ENCODE measurements at regions not wholly inside any gene's neighbourhood (a gene's known extent, or its start where the extent isn't known, plus 50 kb on each side); places are given as distances from the start of the nearest gene placed in this dataset.

GRCh38 chr16:87229230-87230188, 87.7 kb downstream of the C16orf95 start:
- intact Hi-C loops (cut with micrococcal nuclease; ENCODE audit: unreplicated experiment): no loop called here

GRCh38 chr16:87230571-87230970, 86.6 kb downstream of the C16orf95 start:
- H4K20me1 ChIP-seq (ENCODE audit: insufficient read depth, low read length): no peaks in the 10 kb centered on the region
- no peak overlapping the region for H3K4me2 ChIP-seq (ENCODE audit: low read length)
- H3K27ac ChIP-seq (ENCODE audit: low read depth, low read length, poor library complexity, severe bottlenecking): no peak overlapping the region
- no peak for TF ChIP-seq EZH2phosphoT487 (IDR thresholded peaks at IDR 0.05; ENCODE audit: borderline replicate concordance, low read depth, low read length)
- no peak for TF ChIP-seq CTCF (conservative IDR thresholded peaks at IDR 0.05; ENCODE audit: low read length)
- H3K4me3 ChIP-seq (ENCODE audit: low read depth, low read length, poor library complexity, severe bottlenecking): no peak overlapping the region
- ChIA-PET POLR2A (no interaction called here), CTCF (ENCODE audit: unreplicated experiment) (no interaction called here)
- no peaks in the 10 kb centered on the region for H3K79me2 ChIP-seq (ENCODE audit: insufficient read depth, low read depth, low read length)
- no peaks in the 10 kb centered on the region for H3K36me3 ChIP-seq (ENCODE audit: insufficient read depth, low read length)
- no peak for DNase-seq (ENCODE audit: low spot score)
- H3K9me3 ChIP-seq (ENCODE audit: low read length): no peaks in the 10 kb centered on the region
- H2AFZ ChIP-seq (ENCODE audit: low read length): no peak overlapping the region
- no peaks in the 10 kb centered on the region for H3K9me2 ChIP-seq (ENCODE audit: insufficient read depth, low read length)
- no peaks in the 10 kb centered on the region for H3K4me1 ChIP-seq (ENCODE audit: insufficient read depth, low read length, poor library complexity, severe bottlenecking)
- intact Hi-C loops (cut with micrococcal nuclease; ENCODE audit: unreplicated experiment): no loop called here
- BruUV-seq (replicated peaks): no TSS peak

More at GRCh38 chr16:87229230-87230188, 87.7 kb downstream of the C16orf95 start:
- H4K20me1 ChIP-seq (ENCODE audit: insufficient read depth, low read length): no peaks in the 10 kb centered on the region
- H3K9me3 ChIP-seq (ENCODE audit: low read length): no peaks in the 10 kb centered on the region
- no peak overlapping the region for H3K4me2 ChIP-seq (ENCODE audit: low read length)
- no peaks in the 10 kb centered on the region for H3K36me3 ChIP-seq (ENCODE audit: insufficient read depth, low read length)
- TF ChIP-seq CTCF (conservative IDR thresholded peaks at IDR 0.05; ENCODE audit: low read length): no peak
- no peak for TF ChIP-seq EZH2phosphoT487 (IDR thresholded peaks at IDR 0.05; ENCODE audit: borderline replicate concordance, low read depth, low read length)
- ChIA-PET CTCF (ENCODE audit: unreplicated experiment) (no interaction called here), POLR2A (interaction anchor here (0.6 kb wide), 1 partner anchor 665 kb away, joined by 3 read pairs; no protein-coding TSS in a partner anchor)
- no peaks in the 10 kb centered on the region for H3K79me2 ChIP-seq (ENCODE audit: insufficient read depth, low read depth, low read length)
- no peaks in the 10 kb centered on the region for H3K4me1 ChIP-seq (ENCODE audit: insufficient read depth, low read length, poor library complexity, severe bottlenecking)
- no TSS peak for BruUV-seq (replicated peaks)
- no peak overlapping the region for H3K4me3 ChIP-seq (ENCODE audit: low read depth, low read length, poor library complexity, severe bottlenecking)
- no peak for DNase-seq (ENCODE audit: low spot score)
- no peak overlapping the region for H2AFZ ChIP-seq (ENCODE audit: low read length)
- H3K9me2 ChIP-seq (ENCODE audit: insufficient read depth, low read length): no peaks in the 10 kb centered on the region
- H3K27ac ChIP-seq (ENCODE audit: low read depth, low read length, poor library complexity, severe bottlenecking): no peak overlapping the region

- CTCF ChIA-PET (ENCODE audit: unreplicated experiment): no interaction called here
Measured at GRCh38 chr16:87231295-87231694, 85.9 kb downstream of the C16orf95 start.

More at GRCh38 chr16:87231295-87231694, 85.9 kb downstream of the C16orf95 start:
- Histone ChIP-seq H3K9me3 (ENCODE audit: low read length) (no peaks in the 10 kb centered on the region), H3K4me1 (ENCODE audit: insufficient read depth, low read length, poor library complexity, severe bottlenecking) (peaks cover 3% of the 10 kb centered on the region), H3K36me3 (ENCODE audit: insufficient read depth, low read length) (no peaks in the 10 kb centered on the region), H3K79me2 (ENCODE audit: insufficient read depth, low read depth, low read length) (no peaks in the 10 kb centered on the region), H4K20me1 (ENCODE audit: insufficient read depth, low read length) (no peaks in the 10 kb centered on the region), H3K4me2 (ENCODE audit: low read length) (no peak overlapping the region), H2AFZ (ENCODE audit: low read length) (no peak overlapping the region), H3K9me2 (ENCODE audit: insufficient read depth, low read length) (no peaks in the 10 kb centered on the region), H3K4me3 (ENCODE audit: low read depth, low read length, poor library complexity, severe bottlenecking) (no peak overlapping the region), H3K27ac (ENCODE audit: low read depth, low read length, poor library complexity, severe bottlenecking) (no peak overlapping the region)
- no peak for TF ChIP-seq CTCF (conservative IDR thresholded peaks at IDR 0.05; ENCODE audit: low read length)
- no peak for TF ChIP-seq EZH2phosphoT487 (IDR thresholded peaks at IDR 0.05; ENCODE audit: borderline replicate concordance, low read depth, low read length)
- POLR2A ChIA-PET: interaction anchor here (0.6 kb wide), 1 partner anchor 40 kb away, joined by 3 read pairs; no protein-coding TSS in a partner anchor
- no peak for DNase-seq (ENCODE audit: low spot score)
- intact Hi-C loops (cut with micrococcal nuclease; ENCODE audit: unreplicated experiment): no loop called here
- BruUV-seq (replicated peaks): no TSS peak

All from OCI-LY7 (cell line).